ENCODE measurements at regions not wholly inside any gene's neighbourhood (a gene's known extent, or its start where the extent isn't known, plus 50 kb on each side); places are given as distances from the start of the nearest gene placed in this dataset.
A peak's percentile ranks its signal among the peaks of the same experiment; 100 is the strongest.

- no peak for DNase-seq (ENCODE audit: low read depth)
Observed at GRCh38 chr6:14431385-14432330, 314.1 kb downstream of the CD83 start.

GRCh38 chr6:14434916-14435690 is 317.5 kb downstream of the CD83 start:
- no peak for DNase-seq (ENCODE audit: low read depth)

GRCh38 chr6:14436592-14437132 is 319.1 kb downstream of the CD83 start:
- no peak for DNase-seq (ENCODE audit: low read depth)

GRCh38 chr6:14439419-14439818 is 321.8 kb downstream of the CD83 start:
- no peak for DNase-seq (ENCODE audit: low read depth)

GRCh38 chr6:14440215-14440910 is 322.8 kb downstream of the CD83 start:
- DNase-seq (ENCODE audit: low read depth) = no peak

- DNase-seq (ENCODE audit: low read depth) = peak; percentile 75
Observed at GRCh38 chr6:14440940-14441781, 323.6 kb downstream of the CD83 start.

- no peak for DNase-seq (ENCODE audit: low read depth)
Observed at GRCh38 chr6:14442242-14442641, 324.7 kb downstream of the CD83 start.

GRCh38 chr6:14443629-14444268 is 326.2 kb downstream of the CD83 start:
- no peak for DNase-seq (ENCODE audit: low read depth)

- DNase-seq (ENCODE audit: low read depth) = no peak
Observed at GRCh38 chr6:14444295-14444972, 326.9 kb downstream of the CD83 start.

- no peak for DNase-seq (ENCODE audit: low read depth)
Observed at GRCh38 chr6:14447240-14447639, 329.7 kb downstream of the CD83 start.

GRCh38 chr6:14448246-14448645 is 330.7 kb downstream of the CD83 start:
- no peak for DNase-seq (ENCODE audit: low read depth)

- DNase-seq (ENCODE audit: low read depth) = no peak
Observed at GRCh38 chr6:14450133-14450504, 332.5 kb downstream of the CD83 start.

GRCh38 chr6:14450578-14450977 is 333.0 kb downstream of the CD83 start:
- no peak for DNase-seq (ENCODE audit: low read depth)

GRCh38 chr6:14451594-14452374 is 334.2 kb downstream of the CD83 start:
- DNase-seq (ENCODE audit: low read depth) = no peak

- no peak for DNase-seq (ENCODE audit: low read depth)
Observed at GRCh38 chr6:14452567-14453527, 335.3 kb downstream of the CD83 start.

GRCh38 chr6:14453712-14454472 is 336.3 kb downstream of the CD83 start:
- DNase-seq (ENCODE audit: low read depth) = no peak

- no peak for DNase-seq (ENCODE audit: low read depth)
Observed at GRCh38 chr6:14454473-14454775, 336.9 kb downstream of the CD83 start.

GRCh38 chr6:14455427-14455826 is 337.9 kb downstream of the CD83 start:
- DNase-seq (ENCODE audit: low read depth) = no peak

Measured in GM04504 (cell line).